NCI-H1105 treated with DMSO at 0.1 percent for 48 hours (cell line): ENCODE measurements at regions not wholly inside any gene's neighbourhood (a gene's known extent, or its start where the extent isn't known, plus 50 kb on each side); places are given as distances from the start of the nearest gene placed in this dataset.
"Not testable (repeated sequence)": the region's sequence is repeated elsewhere in the genome, so short reads cannot be mapped to it uniquely, and the experiment has no call there.

Experiments
- DNase-seq: peaks from one replicate; lab custom pipeline; 2025; lab: John Stamatoyannopoulos, UW

GRCh38 chr12:89227774-89228173 lies 124.5 kb downstream of the DUSP6 start:
- no peak for DNase-seq

GRCh38 chr12:89225808-89226411 lies 126.4 kb downstream of the DUSP6 start:
- no peak for DNase-seq

DNA sequence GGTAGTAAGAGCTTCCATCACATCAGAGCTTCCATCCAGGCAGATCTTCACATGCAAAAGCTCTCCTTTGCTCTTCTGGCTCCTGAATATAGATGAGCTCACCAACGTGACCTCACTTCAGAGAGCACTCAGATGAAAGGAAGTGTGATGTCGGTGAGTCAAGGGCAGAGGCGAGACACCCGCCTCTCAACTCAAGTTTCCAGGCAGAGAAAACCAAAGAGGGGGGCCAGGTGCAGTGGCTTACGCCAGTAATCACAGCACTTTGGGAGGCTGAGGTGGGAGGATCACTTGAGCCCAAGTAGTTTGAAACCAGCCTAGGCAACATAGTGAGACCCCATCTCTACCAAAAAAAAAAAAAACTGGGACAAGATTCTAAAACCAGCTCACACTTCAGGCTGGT lies 126.9 kb downstream of the DUSP6 start:
- no peak for DNase-seq

DNA sequence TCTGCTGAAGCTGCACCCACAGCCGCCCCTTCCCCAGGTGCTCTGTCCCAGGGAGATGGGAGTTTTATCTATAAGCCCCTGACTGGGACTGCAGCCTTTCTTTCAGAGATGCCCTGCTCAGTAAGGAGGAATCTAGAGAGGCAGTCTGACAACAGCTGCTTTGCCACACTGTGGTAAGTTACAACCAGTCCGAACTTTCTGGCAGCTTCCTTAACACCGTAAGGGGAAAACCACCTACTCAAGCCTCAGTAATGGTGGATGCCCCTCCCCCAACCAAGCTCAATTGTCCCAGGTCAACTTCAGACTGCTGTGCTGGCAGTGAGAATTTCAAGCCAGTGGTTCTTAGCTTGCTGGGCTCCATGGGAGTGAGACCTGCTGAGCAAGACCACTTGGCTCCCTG lies 129.7 kb downstream of the DUSP6 start:
- DNase-seq: not testable (repeated sequence)

DNA sequence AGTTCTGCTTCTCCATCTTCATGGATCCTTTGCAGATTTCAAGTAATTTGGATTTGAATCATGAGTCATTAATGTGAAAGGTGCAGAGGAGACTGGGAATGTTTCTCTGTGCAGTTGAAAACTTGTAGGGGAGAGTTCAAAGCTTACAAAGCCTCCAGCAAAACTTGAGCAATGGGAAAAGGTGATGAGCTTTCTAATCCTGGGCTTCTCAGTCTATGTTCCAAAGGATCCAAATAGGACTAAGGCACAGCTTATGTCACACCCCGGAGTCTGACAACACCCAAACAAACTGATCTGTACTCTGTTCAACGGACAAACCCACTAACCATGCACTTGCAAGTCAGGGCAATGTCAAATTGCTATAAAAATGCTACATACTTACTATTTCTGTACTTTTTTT lies 134.8 kb downstream of the DUSP6 start:
- no peak for DNase-seq

DNA sequence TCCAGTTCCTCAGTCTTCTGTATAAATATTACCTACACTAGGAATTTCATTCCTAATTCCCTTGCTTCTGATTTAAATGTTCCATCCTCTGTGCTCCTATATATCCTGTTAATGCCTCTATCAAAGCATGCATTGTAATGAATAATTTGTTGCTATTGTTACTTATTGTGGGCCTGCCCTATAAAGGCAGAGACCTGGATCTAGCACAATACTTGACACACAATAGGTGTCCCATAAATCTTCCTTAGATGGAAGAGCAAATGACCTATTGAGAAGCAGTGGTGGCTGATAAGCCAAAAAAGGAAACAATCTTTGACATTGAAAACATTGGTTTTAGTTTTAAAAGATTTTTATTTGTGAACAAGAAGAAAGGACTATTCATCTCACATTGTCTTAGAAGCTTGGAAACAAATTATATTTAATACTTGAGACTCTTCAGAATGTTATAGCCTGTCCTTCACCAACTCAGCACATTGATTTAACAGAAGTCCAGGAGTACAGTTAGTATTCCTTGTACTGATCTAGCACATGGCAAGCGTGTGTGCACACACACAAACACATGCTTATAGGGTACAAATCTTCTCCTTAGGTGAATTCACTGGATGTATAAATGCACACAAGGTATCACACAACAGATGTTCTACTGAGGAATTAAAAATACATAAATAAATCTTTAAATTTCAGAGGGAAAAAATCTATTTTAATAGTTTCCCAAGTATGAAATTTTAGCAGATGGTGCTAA lies 135.9 kb downstream of the DUSP6 start:
- no peak for DNase-seq

DNA sequence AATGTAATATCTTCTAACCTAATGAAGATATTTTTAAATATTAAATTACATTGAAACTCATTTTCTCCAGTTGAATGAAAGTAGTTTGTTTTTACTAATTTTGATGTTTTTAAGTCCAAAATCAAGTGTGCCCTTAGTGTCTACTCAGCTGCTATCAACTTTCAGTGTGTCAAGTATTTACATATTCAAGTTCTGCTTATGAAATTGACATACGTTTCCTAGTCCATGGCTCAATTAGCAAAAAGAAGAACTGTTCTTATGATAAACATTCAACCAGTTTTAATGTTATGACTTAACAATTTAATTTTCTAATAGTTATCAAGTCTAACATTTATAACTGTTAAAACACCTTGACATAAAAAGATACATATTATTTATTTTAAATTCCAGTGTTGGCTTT lies 137.1 kb downstream of the DUSP6 start:
- DNase-seq: no peak

DNA sequence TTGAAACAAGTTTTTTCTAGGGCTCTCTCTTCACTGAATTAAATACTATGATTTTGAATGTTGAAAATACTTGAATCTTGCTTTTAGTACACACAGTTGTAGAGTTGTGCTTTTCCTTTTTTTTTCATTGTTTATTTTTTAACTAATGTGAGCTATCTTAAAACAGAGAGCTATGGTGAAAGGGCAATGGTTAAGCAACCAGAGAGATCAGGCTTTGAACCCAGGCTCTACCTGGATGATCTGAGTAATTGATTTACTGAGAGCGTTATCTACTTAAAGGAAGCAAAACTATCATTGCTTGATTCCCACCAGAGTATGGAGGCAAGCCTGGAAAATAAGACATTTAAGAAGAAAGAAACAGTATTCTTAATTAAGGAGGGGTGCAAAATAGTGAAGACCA lies 138.6 kb downstream of the DUSP6 start:
- no peak for DNase-seq

GRCh38 chr12:89213139-89213538 lies 139.2 kb downstream of the DUSP6 start:
- DNase-seq: no peak

DNA sequence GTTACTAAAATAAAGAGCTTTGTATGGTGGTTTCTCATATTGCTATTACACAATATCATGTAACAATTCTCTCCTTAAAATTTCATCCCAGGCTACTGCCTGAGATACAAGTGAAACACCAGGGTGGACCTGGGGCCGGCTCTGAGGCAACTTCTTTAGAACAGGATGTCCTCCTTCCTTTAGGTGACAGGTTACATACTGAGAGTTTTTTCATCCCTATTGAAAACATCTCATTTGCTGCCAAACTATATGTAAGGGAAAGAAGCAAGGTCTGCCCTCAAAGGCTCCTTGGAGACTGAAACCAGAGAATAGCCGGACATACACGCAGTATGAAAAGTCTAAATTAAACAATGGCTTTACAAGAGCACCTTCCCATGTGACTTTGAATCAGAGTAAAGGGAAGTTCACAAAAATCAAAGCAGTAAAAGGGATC lies 139.9 kb downstream of the DUSP6 start:
- DNase-seq: no peak

DNA sequence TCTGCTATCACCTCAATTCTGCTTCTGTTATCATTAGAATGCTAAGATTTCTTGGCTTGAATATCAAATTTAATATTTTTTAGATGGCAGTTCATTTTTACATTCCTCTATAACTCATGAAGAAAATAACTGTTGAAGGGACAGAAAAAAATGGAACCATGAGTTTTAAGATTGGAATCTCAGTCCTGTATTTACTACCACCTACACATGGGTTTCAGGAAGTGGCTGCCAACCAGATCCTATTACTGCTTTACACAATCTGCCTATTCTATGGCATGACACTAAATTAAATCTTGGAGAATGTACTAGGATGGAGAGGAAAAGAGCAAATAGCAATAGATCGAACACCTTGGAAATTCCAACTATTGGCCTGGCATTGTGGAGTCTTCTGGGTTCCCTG lies 140.8 kb downstream of the DUSP6 start:
- DNase-seq: no peak

- DNase-seq: no peak
Measured at GRCh38 chr12:89210277-89210676, 142.0 kb downstream of the DUSP6 start.

DNA sequence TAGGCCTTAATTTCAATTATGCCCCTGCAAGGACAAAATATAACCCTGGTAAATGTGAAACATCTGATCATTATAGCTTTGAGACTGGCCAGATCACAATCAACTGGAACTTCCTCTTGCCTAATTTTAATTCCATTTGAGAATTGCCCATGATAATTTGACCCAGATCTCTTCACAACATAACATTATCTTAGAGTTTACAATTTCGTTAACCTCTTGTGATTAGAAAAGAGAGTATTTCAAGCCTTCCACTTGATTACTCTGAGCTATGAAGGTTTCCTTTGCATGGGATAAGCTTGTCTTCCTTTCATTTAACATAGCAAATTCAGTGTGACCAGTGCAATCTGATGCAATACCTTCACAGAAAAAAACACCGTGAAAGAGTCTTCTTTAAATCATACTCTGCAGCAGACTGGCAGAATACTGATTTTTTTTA lies 143.6 kb downstream of the DUSP6 start:
- no peak for DNase-seq

- DNase-seq: no peak
Measured at GRCh38 chr12:89206390-89206789, 145.9 kb downstream of the DUSP6 start.

GRCh38 chr12:89205517-89205916 lies 146.8 kb downstream of the DUSP6 start:
- DNase-seq: no peak

- no peak for DNase-seq
Measured at GRCh38 chr12:89203144-89203543, 149.2 kb downstream of the DUSP6 start.

GRCh38 chr12:89200217-89200616 lies 152.1 kb downstream of the DUSP6 start:
- no peak for DNase-seq

DNA sequence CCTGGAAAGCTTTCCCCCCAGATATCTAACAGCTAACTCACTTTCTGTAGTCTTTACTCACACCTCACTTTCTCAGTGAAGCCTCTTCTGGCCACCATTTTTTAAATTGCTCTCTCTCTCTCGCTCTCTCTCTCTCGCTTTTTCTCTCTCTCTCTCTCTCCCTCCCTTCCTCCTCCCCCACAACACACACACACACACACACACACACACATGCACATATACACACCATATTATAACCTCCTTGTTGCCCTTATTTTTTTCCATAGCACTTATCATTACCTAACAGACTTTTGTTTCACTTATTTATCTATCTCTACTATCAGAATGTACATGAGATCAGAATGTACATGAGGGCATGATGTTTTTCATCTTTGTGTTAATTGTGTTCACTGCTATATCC lies 156.8 kb downstream of the DUSP6 start:
- DNase-seq: no peak

DNA sequence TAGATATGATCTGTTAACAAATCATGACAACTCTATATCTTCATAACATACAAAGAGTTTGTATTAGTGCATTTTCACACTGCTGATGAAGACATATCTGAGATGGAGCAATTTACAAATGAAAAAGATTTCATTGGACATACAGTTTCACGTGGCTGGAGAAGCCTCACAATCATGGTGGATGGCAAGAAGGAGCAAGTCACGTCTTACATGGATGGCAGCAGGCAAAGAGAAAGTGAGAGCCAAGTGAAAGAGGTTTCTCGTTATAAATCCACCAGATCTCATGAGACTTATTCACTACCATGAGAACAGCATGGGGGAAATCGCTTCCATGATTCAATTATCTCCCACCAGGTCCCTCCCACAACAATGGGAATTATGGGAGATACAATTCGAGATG lies 157.6 kb downstream of the DUSP6 start:
- no peak for DNase-seq

DNA sequence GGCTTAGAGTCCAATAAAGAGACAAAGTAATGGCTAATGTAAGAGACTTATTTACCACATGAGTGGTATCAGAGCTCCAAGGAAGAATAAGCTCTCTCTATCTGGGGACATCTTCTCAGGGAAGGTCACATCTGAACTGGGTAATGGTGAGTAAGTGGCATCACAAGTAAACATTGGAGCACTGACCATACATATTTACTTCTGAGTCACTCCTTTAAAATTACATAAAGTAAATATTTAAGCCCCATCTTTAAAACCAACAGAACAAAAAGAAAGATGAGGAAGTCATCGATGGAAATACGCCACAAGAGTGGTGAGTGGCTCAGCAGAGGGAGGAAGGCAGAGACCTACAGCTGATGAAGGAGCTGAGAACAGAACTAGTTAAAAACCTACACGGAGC lies 159.9 kb downstream of the DUSP6 start:
- no peak for DNase-seq

DNA sequence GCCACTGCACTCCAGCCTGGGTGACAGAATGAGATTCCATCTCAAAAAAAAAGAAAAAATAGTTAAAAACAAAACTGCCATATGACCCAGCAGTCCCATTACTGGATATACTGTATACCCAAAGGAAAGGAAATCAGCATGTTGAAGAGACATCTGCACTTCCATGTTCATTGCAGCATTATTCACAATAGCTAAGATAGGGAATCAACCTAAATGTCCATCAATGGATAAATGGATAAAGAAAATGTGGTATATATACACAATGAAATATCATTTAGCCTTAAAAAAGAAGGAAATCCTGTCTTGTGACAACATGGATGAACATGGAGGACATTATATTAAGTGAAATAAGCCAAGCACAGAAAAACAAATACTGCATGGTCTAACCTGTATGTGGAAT lies 160.7 kb downstream of the DUSP6 start:
- DNase-seq: not testable (repeated sequence)

DNA sequence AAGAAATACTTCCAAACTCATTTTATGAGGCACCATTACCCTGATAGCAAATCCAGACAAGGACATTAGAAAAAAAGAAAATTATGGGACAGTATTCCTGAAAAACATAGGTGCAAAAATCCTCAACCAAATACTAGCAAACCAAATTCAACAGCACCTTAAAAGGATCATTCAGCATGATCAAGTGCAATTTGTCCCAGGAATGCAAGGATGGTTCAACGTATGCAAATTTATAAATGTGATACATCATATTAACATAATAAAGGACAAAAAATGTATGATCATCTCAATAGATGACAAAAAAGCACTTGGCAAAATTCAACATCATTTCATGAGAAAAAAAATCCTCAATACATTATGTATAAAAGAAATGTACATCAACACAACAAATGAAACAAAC lies 162.9 kb downstream of the DUSP6 start:
- DNase-seq: no peak

DNA sequence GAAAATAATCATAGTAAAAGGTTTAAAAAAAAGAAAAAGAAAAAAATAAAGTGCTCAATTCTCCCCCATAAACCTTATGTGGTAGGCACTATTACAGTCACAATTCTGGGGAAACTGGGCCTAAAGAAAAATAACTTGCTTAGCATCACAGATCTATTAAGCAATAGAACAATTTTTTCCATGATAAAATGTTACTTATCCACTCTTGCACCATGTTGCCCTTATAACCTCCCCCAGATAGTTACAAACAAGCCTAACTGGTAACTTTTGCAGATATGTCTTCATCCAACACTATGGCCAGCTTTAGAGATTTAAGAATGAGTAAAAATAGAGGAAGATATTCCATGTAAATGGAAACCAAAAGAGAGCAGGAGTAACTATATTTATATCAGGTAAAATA lies 164.8 kb downstream of the DUSP6 start:
- DNase-seq: no peak

GRCh38 chr12:89185889-89186288 lies 166.4 kb downstream of the DUSP6 start:
- DNase-seq: no peak
